Fibroblast of peridontal ligament (primary cell): ENCODE measurements at regions not wholly inside any gene's neighbourhood (a gene's known extent, or its start where the extent isn't known, plus 50 kb on each side); places are given as distances from the start of the nearest gene placed in this dataset.

ENCODE experiments used
- DNase-seq: peaks from one replicate; pipeline ENCODE4 v3.0.0-alpha.2; 2010; ENCODE audit errors: extremely low read depth

DNA sequence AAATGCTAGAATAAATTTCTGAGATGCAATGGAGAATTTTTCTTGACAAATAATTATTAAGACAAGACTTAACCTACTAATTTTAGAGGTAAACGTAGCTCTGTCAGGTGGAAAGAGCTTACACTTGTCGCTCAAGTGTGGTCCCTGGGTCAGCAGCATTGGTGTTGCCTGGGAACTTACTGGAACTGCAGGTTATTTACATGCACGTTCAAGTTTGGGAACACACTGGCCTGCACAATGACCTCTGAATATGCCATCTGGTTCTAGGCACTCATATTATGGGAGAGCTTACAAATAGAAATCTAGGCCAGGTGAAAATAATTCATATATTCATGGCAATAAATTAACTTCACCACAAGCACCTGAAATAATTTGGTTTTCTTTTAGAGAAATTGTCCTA, 88.5 kb upstream of the BCL9 start:
- no peak for DNase-seq

DNA sequence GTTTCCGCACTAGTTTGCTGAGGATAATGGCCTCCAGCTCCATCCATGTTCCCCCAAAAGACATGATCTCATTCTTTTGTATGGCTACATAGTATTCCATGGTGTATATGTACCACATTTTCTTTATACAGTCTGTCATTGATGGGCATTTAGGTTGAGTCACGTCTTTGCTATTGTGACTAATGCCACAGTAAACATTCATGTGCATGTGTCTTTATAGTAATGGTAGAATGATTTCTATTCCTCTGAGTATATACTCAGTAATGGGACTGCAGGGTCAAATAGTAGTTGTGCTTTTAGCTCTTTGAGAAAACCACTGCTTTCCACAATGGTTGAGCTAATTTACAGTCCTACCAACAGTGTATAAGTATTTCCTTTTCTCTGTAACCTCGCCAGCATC, 78.3 kb upstream of the BCL9 start:
- DNase-seq: no peak

DNA sequence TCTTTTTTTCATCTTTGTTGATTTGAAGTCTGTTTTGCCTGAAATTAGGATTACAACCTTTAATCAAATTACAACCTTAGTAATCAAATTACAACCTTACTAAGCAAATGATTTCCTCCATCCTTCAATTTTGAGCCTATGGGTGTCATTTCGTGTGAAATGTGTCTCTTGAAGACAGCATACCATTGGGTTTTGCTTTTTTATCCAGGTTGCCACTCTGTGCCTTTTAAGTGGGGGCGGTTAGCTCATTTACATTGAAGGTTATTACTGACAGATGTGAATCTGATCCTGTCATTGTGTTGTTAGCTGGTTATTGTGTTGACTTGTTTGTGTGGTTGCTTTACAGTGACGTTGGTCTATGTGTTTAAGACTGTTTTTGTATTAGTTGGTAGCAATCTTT, 74.8 kb upstream of the BCL9 start:
- no peak for DNase-seq

DNA sequence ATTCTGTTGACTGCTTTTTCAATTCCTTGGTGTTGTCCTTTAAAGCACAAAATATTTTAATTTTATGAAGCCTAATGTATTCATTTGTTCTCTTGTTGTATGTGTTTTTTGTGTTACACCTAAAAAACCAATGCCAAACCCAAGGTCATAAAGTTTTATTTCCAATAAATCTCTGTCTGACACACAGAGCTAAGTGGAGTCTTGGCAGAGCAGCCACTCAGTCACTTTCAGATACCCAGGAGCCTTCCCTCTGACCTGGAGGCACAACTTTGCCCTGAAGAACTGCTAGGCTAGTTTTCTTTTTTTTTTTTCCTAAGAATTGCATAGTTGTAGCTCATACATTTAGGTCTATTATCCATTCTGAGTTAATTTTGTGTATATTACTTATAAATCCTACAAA, 71.2 kb upstream of the BCL9 start:
- DNase-seq: no peak

DNA sequence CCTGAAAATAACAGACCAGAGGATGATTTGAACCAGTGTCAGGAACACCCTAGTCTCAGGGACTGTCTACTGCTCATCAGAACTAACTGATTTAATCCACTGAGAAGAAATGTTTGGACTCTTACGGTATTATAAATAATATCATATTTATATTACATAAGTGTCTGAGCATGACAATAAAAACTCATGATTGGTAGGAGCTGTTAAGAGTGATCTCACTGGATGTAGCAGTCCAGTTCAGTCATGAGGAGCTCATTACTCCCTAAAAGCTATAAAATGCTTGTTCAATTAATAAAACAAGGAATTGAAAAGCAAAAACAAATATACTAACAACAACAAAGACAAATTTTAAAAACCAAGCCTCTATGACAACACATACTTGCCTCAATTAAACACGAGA, 68.8 kb upstream of the BCL9 start:
- DNase-seq: no peak

DNA sequence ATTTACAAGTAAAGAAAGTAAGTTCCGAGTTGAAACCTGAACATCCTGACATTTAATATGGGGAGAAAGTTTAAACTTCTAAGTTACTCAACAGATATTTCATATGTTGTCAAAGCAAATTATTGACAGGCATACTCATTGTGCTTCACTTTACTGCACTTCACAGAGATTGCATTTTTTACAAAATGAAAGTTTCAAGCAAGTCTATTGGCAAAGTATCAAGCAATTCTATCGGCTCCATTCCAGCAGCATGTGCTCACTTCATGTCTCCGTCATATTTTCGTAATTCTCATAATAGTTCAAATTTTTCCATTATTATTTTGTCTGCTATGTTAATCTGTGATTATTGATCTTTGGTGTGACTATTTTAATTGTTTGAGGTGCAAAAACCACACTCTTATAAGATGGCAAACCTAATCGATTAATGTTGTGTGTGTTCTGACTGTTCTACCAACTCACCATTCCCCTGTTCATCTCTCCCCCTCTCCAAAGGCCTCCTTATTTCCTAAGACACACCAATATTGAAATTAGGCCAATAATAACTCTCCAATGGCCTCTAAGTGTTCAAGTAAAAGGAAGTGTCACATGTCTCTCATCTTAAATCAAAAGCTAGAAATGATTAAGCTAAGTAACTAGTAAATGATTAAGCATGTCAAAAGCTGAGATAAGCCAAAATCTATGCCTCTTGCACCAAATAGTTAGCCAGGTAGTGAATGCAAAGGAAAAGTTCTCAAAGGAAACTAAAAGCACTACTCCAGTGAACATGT, 68.2 kb upstream of the BCL9 start:
- DNase-seq: peak; percentile 15

DNA sequence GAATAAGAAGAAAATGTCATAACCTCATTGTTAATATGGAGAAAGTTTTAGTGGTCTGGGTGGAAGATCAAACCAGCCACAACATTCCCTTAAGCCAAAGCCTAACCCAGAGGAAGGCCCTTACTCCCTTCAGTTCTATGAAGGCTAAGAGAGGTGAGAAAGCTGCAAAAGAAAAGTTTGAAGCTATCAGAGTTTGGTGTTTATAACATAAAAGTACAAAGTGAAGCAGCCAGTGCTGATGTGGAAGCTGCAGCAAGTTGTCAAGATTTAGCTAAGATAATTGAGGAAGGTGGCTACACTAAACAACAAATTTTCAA, 67.6 kb upstream of the BCL9 start:
- no peak for DNase-seq

DNA sequence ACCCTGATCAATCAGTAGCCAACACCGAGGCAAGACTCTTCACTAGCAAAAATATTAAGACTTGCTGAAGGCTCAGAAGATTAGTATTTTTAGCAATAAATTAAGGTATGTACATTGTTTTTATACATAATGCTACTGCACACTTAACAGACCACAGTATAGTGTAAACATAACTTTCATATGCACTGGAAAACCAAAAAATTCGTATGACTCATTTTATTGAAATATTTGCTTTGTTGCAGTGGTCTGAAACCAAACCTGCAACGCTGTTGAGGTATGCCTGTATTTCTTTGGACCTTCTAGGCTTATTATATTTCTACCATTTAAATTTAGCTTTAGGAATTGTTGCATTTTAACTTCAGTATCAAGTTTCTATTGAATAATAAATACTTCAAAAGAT, 65.8 kb upstream of the BCL9 start:
- DNase-seq: no peak

DNA sequence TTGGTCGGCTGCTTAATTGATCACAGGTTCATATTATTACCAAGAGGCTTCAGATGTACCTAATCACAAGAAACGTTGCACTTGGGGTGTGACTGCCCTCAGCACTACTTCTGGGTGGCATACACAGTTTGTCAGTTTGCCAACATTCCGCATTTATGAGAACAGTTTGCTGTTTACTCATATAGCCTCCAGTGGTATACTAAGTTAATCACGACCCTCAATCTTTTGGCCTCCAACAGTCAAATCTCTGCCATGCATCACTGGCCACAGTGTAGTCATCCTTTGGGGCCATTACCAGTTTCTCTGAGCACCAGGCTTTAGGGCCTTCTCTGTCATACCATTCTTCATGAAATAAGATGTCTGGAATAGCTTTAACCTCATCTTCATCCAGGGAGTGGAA, 62.8 kb upstream of the BCL9 start:
- no peak for DNase-seq

DNA sequence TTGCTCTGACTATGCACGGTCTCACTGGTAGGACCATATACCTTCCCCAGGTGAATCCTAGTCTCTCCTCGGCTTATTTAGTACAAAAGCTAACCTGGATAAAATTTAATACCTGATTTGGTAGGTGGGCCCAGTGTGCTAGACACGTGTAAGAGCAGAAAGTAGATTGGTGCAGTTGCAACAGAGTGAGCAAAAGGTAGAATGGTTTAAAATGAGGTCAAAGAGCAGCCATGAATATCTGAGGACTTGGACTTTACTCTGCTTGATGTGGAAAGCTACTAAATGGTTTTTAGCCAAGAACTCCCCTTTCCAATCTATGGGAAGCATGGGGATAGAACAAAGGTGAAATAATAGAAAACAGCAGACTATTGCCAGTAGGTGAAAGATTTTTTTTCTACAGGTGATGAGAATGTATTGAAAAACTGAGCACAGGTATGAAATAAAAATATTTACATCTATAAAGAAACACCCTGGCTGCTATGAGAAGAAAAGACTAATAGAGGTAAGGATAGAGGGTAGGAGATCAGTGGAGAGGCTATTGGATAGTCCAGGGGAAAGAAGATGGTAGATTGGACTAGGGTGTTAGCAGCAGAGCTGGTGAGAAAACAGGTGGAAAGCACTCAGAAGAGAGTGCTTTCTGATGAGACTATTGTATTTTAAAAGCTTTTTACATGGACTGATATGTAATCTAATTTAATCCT, 61.3 kb upstream of the BCL9 start:
- no peak for DNase-seq

DNA sequence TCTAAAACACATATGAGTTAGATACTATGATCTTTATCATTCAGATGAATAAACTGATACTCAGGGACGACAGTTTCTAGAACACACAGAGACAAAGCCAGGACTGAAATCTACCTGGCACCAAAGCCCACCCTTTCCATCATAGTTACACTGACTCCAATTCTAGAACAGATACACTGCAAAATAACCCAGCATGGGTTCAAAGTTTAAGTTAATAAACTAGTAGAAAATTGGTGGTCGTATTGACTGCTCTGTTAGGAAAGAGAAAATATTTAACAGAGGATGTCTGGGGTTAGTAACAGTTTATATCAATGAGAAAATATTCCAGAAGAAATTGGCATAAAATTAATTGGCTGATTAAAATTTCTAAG, 60.8 kb upstream of the BCL9 start:
- no peak for DNase-seq

DNA sequence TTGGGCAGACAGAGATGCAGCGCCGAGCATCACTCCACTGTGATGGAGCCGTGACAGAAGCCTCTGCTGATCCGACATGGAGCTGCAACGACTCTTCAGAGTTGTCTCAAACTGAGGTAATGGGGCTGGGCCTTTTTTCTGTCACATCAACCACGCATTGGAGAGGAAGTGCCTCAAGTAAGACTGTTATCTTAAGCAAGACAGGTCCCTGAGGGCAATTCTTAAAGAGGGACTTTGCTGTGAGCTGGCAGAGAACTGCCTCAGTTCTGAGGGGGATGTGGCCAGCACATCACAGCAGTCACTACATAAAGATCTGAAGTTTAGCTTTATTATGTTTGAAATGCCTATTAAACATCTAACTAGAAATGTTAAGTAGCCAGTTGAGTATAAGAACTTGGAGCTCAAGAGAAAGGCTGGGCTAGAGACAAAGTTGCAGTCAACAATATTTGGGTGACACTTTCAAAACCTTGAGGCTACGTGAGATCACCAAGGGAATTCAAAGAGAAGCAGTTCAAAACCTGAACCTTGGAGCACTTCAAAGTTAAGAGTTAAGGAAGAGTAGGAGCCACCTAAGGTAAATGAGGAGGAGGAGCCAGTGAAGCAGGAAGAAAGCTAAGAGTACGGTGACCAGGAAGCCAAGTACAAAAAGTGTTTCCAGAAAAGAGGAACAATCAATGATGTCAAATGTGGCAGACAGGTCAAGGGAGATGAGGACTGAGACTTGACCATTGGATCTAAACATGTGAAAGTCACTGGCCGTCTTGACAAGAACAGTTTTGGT, 54.2 kb upstream of the BCL9 start:
- no peak for DNase-seq

DNA sequence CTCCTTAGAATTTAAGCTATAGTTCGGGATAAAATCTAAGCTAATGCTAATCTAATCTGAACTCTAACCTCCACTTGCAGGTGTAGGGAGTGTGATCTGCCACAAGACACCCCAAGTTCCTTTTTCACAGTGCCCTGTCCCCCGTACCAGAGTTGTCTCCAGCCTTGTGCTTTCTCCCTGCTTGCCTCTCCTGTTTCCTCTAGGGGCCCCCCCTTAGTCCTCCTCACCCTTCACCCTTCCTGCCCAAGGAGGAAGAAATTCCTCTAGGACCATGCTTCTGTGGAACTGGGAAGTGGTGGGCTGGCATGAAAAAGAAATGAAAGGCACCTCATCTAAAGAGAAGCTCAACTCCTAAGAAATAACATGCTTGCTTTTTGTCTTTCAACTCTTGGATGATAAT, 50.2 kb upstream of the BCL9 start:
- DNase-seq: no peak
